Caki2 (cell line): ENCODE measurements at regions not wholly inside any gene's neighbourhood (a gene's known extent, or its start where the extent isn't known, plus 50 kb on each side); places are given as distances from the start of the nearest gene placed in this dataset.
A peak's percentile ranks its signal among the peaks of the same experiment; 100 is the strongest.

Experiments used
- DNase-seq: peaks from one replicate; pipeline ENCODE4 v3.0.0-alpha.2; 2015; ENCODE audit warnings: low read depth
- in situ Hi-C: cut with HindIII; loops from 2 replicates; pipeline ENCODE4 v1.10.0; 2016; ENCODE audit warnings: low sequenced_read_pairs, low pct_unique_long_range_greater_than_20kb, mixed read lengths

DNA sequence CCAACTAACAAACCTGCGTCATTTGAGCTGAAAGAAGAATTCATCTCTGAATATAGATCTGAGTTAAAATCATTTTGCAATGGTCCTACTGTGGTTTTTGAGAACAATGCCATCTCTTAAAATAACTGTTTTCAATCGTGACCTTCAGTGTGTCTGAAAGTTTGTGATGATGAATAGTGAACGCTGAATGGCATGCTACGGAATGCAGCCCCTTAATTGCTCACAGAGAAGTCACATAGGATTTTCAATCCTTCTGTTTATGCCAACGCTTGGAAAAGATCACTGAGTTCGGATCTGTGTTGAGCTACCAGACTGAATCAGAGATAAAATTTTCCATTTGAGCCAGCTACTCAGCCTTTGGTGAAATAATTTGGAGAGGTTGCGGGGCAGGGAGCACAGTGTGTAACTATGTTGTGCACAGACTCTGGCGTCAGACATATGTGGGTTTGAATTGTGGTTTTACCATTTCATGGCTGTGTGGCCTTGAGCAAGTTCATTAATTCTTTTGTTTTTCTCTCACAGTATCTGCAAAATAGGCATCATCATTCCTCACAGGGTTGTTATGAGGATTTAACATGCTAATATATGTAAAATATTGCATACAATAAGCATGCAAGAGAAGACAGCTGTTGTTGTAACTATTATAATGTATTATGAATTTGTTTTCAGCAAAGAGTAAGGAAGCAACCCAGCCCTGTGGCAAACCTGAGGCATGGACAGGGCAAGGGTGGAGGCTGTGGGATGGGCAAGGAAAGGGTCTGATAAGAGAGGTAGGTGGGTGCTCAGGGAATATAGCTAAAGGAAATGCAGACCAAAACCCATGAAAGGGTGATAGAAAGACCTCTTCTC lies 679.9 kb downstream of the KCNA4 start:
- DNase-seq: no peak
- in situ Hi-C loops: no loop called here

DNA sequence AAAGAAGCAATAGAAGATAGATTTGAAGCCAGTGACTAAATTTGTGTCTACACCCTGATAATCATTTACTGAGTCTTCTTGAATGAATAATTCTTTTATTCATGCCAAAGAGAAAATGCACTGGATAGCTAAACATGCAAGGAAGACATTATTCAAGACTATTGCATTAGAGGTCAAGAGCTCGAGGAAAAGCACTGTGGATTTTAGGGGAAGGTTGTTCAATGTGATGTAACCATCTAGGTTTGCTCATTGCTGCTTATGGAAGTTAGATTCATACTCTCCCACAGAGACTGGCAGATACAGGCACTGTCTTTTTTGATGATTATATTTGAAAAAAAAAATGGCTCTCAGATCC lies 682.1 kb downstream of the KCNA4 start:
- in situ Hi-C loops: no loop called here
- no peak for DNase-seq

DNA sequence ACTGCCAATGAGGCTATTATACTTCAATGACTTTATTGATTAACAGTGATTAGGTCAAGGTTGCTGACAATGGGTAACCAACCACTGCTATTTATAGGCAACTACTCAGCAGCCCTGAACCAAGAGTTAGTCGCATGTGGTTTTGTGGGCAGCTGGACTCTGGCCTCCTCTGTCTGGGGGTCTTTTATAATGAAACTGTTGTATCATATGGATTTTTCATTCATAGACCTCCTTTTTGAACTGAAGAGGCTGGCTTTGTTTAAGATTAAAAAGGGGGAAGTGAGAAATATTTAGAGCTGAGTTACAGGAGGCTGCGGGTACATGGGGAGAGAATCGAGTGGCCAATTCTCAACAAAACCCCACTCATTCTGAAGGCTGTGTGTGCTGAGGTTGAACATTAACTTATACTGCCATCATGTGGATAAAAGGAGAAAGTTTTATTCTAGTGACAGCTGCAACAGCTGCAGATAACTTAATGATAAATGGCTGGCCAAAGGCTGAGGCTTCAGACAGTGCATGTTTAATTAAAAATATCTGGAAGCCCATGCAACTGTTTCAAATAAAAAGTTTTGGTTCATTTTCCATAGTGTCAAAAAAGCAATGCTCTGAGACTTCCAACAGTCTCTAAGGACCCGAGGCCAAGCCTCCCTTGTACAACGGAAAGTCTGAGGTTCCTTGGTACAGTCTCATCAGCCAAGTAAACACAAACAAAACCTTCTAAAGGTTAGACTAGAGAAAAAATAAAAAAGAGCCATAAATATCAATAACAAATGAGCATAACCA lies 682.6 kb downstream of the KCNA4 start:
- peak; percentile 23 for DNase-seq
- in situ Hi-C loops: no loop called here

DNA sequence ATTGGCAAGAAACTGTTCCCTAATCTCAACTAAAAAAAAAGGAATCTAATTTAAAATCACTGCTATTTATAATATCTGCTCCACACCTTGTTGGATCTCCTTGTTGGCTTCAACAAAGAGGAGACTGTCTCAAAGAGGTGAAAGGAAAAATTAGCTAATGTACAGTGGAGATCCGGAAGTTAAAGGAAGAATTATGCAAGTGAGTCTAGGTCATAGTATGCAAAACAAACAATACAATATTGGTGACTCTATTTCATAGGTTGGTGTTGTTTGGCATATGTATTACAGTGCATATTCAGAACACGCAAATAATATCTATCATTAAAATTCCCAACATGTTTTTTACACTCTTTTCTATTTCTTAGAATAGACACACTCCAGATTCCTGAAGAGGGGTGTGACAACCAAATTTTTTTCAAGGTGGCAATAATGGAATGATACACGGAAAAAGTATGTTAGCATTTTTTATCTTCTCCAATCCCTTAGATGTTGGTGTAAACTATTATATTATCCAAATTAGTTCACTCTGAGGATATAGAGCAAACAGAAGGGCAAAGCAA lies 685.3 kb downstream of the KCNA4 start:
- in situ Hi-C loops: no loop called here
- DNase-seq: no peak

DNA sequence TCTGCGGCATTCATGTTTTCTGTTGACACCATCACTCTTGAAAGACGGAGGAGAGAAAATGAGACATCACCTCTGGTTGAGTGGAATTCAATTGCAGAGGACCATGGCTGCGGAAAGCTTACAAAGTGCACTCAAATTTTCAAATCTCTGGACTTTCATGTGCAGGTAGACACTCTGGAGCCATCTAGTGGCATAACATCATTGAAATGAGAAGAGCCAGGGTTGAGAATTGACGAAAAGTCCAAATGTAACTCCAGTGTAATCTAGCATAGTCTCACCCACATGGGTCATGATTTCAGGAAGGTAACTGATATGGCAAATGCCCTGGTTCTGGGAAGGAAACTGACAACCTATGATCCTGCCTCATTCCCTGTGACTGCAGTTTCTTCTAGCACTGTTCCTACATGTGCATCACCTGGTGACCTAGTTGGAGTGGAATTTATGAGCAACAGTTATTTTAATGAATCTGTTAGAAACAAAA lies 687.8 kb downstream of the KCNA4 start:
- in situ Hi-C loops: no loop called here
- DNase-seq: peak; percentile 56

DNA sequence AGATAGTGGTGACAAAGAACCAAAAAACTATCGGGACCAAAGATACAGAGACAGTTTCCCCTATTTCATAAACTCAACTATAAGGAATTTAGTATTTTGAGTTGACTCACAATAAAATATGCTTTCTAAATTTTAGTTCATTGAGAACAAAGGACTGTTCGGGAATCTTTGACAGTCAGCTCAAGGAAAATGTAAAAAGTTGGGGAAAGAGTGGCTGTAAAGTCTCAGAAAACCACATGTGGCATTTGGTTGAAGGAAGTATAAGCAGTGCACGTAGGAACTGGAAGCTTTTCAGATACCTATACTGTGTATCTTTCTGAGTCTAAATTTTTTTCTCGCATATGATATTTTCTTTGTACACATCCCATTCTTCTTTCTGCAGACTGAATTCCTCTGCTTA lies 688.9 kb downstream of the KCNA4 start:
- DNase-seq: no peak
- in situ Hi-C loops: no loop called here

DNA sequence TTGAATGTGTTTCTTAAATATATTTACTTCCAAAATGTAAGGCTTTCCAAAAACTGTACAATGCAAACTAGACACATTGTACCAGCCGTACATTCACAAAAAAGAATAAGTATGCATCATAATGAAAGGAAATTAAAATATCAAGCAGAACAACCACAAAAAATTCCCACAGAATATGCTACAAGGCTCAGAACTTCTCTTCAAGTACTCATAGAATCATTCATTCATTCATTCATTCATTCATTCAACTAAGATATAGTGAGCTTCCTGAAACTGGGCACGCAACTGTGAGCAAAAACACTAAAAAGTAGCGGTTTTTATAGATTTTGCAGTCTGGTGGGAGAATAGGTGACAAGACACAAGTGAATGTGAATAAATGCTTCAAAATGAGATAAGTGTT lies 690.1 kb downstream of the KCNA4 start:
- no peak for DNase-seq
- in situ Hi-C loops: no loop called here

DNA sequence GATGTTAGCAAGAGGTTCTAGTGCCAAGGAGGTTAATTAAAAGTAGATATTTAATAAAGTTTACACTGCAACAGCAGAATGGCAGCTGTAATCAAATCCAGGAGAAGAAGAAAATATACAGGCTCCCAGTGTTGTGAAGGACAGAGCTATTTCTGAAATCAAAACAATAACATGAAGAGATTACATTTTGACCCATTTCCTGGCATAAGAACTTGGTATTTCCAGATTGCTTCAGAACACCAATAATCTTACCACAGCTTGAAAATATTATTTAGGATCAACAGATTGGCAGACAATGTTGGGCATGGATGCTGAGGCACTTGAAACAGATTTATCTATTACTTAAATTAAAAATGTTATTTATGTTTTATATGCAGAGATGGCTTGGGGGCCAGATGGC lies 692.5 kb downstream of the KCNA4 start:
- in situ Hi-C loops: no loop called here
- DNase-seq: no peak

DNA sequence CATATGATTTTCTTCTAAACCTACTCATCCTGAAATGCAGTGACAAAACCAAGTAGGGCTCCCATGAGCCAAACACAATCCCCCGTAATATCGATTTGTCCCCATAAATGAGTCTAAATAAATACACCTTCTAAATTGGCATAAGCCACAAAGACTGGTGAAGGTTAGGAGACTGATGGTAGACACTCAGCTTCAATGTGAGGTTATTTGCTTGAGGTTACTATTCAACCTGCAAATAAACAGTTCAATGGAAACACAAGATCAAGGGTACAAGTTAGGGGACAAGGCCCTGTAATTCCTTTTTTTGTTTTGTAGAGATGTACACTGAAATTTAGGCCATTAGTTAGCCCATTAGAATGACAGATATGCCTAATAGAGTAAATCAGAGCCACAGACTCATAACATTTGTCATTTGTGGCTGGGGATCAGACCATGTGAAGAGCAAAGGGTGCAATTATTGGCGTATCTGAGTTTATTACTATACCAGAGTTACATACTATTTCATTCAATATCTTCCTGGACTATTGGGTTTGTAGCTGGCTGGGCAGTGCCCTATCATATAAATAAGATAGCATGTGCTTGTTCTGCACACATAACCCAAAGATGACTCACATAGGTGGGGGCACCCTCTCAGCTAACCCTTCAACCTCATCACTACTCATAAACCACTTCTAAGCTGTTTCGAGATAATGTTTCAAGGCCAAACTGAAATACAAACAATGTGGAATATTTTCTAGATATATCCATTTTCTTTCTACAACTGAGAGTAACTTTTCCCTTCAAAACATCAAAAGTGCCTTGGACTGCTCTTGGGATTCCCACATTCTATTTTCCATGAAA lies 695.3 kb downstream of the KCNA4 start:
- in situ Hi-C loops: no loop called here

DNA sequence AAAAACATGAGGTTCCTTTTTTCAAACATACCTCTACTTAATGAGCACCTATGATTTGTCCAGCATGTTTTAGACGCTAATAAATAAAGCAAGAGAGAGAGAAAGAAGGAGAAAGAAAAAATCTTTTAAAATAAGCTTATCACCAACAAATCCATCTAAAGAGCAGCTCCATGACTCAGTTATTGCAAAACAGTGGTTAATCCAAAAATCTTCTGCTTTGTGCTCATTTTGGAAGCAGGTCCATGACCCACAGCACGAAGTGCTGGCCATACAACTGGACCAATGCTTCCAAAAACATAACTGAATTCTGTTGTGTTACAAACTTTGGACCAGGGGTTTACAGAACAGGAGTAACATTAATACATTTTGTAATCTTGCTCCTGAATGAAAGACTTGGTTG lies 696.6 kb downstream of the KCNA4 start:
- in situ Hi-C loops: no loop called here
- no peak for DNase-seq

More for the DNA sequence above, 695.3 kb downstream of the KCNA4 start:
- peak; percentile 30 for DNase-seq

DNA sequence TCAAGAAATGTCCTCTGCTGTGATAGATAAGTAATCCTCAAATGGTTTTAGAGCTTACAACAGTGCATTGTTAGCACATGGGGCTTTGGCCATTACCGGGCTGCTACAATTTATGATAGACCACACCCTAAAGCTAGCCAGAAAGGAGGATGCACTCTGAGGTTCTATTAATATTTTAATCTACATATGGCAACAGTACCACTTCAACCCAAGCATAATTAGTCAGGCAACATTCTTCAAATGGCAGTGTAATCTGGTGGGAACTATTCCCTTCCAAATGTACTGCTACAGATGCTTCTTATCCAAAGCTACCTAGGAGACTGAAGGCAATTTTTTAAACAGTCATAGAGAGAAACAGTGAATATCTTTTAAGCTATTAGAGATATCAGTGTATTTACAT lies 697.6 kb downstream of the KCNA4 start:
- no peak for DNase-seq
- in situ Hi-C loops: no loop called here

DNA sequence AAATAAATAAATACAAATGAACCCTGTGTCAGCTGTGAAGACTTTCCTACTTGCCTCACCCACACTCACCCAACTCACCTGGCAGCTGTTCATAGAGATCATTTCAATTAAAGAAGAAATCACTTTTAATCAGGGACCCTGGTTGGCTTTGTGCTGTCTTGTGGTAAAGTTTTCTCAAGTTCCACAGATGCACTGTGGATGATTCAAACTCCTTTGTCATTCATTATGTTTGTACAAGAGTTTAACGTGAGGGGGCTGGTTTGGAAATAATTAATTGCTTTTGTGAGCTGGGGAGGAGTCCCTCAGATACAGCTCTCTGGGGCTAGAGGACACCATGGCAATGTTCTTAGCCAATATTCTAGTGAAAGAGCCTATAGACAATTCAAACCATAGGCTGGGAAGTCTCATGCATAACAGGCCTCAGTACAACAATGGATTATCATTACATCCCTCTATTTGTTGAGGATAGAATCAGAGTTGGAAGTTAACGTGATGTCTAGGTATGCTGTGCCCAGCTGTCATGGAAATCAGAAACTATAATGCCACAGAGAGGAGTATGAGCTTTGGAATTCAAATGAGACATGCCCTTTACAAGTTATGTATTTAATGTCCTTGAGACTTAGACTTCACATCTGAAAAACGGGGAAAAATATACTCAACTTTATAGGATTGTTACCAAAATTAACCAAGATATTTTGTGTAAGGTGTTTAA lies 698.5 kb downstream of the KCNA4 start:
- in situ Hi-C loops: no loop called here
- DNase-seq: peak; percentile 16

DNA sequence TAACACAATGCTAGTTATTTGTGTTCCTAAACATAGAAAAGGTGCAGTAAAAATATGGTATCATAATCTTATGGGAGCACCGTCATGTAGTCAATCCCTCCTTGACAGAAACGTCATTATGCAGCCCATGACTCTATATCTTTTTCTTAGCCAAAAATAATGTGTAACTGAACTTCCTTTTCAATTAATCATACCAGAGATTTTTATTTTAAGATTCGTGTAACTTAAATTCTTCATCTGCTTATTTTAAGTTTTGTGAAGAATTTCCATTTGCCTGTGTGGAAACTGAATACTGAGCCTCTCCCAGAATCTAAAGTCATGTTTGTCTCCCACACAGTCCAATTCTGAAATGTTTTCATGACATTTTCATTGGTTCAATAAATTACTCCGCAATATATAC lies 699.1 kb downstream of the KCNA4 start:
- no peak for DNase-seq
- in situ Hi-C loops: no loop called here

DNA sequence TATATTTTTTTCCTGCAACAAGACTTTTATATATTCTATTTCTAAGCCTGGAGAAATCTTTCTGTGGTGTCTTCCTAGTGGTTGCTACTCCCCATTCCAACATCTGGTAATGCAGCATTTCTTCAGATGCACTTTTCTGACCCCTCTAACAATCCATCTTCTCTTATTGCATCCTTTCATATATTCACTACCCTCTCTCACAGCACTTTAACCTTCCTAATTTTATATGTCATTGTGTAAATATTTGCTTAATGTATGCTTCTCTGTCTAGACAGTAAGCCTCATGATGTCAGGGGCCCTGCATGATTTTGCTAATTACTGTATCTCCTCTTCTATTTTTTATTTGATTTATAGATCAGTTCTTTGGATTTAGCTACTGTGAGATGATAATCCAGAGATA lies 701.6 kb downstream of the KCNA4 start:
- in situ Hi-C loops: no loop called here
- DNase-seq: no peak

DNA sequence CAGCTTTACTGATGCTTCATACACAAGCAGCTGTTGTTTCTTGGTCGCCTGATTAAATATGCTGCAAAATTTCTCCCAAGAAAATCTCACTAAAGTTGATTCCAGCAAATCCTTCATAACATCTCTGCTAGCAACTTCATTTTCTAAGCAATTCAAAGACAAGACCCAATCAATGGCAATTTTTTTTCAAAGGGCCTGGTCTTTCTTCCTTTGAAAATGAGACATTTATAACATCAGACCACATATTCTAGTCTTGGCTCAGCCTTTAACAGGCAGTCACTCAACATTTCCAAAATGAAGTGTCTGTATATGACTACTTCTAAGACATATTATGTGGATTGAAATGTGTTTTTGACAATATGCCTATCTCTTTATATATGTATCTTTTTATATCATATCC lies 702.6 kb downstream of the KCNA4 start:
- no peak for DNase-seq
- in situ Hi-C loops: no loop called here

DNA sequence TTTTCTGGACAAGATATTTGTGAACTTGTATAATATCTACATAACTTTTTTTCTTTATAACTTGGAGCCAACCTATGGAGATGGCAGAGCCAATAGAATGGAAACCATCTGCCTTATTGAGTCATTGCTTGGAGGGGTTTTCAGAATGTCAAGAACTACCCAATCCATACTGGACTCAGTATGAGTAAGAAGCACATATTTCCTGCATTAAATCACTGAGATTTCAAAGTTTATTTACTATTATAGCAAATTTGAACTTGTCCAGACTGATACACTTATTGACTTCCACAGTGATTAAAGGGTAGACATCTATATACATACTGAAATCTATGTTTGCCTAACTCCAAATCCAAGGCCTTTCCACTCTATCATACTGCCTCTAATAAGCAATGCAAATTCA lies 704.0 kb downstream of the KCNA4 start:
- no peak for DNase-seq
- in situ Hi-C loops: no loop called here

DNA sequence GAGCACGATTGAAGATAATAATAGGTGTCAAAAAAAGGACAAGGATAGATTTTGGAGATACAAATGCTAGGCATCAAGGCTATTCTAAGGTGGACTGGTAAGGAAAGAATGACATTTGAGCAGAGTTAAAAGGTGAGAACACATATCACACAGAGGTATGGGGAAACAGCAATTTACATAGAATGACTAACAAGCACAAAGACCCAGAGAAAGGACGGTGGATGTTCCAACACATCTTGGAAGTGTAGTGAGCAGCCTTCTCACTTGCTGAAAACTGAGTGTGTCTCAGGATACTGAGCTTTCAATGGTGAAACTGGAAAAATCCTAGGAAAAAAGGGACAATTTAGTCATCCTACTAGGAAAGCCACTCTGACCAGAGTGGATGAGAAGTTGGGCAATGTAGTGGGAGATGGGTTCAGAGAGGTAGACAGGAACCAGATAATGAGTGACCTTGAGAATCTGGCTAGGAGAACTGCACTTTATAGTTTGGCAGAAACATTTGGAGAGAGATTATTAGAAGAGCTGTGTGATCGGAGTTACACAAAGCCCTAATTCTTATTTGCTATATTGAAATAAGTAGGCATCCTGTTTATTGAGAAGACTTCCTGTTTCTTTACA lies 706.0 kb downstream of the KCNA4 start:
- DNase-seq: no peak
- in situ Hi-C loops: no loop called here

DNA sequence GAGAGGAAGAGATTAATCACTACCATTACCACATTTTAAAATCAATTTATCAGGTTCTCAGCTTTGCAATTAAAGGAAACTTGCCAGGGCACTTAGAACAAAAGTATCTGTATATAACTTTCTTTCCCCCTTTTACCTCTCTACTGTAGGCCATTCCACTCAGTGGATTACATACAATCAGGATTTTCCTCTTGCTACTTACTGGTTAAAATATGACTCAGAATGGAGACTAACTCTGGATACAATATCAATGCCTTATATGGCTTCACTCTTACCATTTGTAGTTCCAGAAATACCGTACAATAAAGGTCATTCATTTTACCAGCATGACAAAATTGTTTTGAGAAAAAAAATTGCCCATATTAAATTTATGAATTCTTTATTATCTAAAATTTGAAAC lies 706.8 kb downstream of the KCNA4 start:
- no peak for DNase-seq

More for the DNA sequence above, 706.8 kb downstream of the KCNA4 start:
- in situ Hi-C loops: no loop called here
